GM18499 (cell line): ENCODE measurements at regions not wholly inside any gene's neighbourhood (a gene's known extent, or its start where the extent isn't known, plus 50 kb on each side); places are given as distances from the start of the nearest gene placed in this dataset.

ENCODE experiments used
- ATAC-seq: cut with Tn5 transposase; IDR thresholded peaks from one replicate; pipeline ENCODE4 v1.9.1; 2021; ENCODE audit warnings: moderate number of reproducible peaks; ENCODE audit not compliant: insufficient read depth, unreplicated experiment

DNA sequence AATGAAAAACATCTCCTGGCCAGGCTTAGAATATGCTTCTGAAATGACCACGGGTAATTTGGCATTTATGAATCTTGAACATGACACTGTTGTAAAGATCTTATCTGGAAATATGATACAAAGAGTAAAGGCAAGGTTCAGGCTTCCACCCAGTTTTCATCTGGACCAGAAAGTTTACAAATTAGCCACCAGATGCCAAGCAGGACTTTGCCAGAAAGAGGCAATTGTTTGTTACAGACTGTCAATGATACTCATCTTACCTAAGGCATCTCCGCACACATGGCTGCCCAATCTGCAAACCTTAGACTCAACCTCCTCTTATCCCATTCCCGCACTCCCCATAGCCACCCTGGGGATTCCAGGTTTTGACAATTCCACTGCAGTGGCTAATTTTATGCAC is 795.3 kb downstream of the TYW1 start:
- no peak for ATAC-seq

GRCh38 chr7:67794544-67794943 is 797.9 kb downstream of the TYW1 start:
- no peak for ATAC-seq

GRCh38 chr7:67803789-67804188 is 807.2 kb downstream of the TYW1 start:
- no peak for ATAC-seq

GRCh38 chr7:67805921-67806471 is 809.4 kb downstream of the TYW1 start:
- ATAC-seq = no peak

GRCh38 chr7:67807826-67808225 is 811.2 kb downstream of the TYW1 start:
- no peak for ATAC-seq

DNA sequence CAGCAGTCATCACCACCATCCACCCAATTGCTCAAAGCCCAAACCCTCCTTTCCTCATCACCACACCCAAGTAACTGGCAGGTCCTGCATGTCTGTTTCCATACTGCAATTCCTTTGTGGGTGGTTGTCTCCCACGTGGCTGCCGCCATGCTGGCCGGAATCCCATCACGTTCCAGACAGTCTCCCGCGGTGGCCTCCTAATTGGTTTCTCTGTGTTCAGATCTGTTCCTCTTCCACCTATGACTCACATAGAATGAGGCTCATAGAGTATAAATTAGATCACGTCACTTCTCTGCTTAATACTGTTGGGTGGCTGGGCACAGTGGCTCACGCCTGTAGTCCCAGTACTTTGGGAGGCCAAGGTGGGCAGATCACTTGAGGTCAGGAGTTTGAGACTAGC is 813.0 kb downstream of the TYW1 start:
- ATAC-seq = no peak

DNA sequence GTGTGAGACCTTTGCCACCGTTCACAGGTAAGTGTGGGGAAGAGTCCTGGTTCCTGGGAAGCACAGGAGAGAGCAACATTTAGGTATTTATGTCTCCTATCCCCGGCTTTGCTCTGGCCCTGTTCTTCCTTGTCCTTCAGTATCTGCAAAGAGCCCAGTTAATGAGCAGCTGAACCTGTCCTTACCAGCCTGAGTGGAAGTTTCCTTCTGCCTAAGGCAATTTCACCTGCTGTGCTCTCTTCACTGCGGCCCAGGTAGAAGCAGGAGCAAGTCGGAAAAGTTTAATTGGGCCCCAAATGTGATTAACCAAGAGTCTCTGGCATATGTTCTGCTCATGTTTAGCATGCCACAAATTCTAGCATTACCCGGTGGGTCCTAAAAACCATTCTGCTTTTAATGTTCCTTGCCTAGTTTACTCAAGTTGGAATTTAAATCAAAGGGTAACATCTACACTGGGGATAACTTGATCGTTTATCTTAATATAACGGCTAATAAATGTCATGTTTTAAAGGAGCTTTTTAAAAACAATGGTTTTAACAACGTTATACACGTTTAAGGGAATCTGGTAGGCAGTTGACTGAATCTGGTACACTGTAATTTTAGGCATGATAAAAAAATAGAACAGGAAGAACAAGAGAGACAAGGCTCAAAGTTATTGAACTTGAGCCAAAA is 817.1 kb downstream of the TYW1 start:
- no peak for ATAC-seq

- no peak for ATAC-seq
Observed at GRCh38 chr7:67817481-67817880, 820.8 kb downstream of the TYW1 start.

DNA sequence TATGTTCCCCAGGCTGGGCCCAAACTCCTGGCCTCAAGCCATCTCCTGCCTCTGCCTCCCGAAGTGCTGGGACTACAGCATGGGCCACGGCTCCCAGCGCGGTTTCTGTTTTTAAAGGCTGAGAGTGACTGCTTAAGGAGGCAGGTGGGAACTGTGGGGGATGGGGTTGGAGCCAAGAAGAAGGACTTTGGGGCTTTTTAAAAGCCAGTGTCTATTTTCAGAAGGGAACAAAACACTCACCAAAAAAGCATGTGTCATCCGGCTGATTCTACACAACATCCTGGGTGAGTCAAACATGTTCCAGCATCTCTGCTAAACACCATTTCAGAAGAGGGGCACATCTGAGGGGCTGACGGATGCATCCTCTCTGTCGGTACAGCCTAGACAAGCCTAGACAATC is 824.5 kb downstream of the TYW1 start:
- ATAC-seq = no peak

DNA sequence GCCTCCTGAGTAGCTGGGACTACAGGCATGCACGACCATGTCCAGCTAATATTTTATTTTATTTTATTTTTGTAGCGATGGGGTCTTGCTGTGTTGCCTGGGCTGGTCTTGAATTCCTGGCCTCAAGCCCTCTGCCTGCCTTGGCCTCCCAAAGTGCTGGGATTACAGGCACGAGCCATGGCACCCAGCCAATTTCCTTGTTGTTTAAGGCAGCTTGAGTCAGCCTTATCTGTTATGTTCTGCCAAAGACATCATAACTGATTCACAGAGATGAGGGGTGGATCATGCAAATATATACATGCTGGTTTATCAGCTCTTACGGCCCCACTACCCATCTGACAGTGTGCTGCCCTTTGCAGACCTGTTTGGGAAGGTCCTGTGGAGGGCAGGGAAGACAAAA is 826.7 kb downstream of the TYW1 start:
- ATAC-seq = no peak

- ATAC-seq = no peak
Observed at GRCh38 chr7:67825356-67825755, 828.7 kb downstream of the TYW1 start.

GRCh38 chr7:67841896-67842295 is 845.3 kb downstream of the TYW1 start:
- no peak for ATAC-seq

DNA sequence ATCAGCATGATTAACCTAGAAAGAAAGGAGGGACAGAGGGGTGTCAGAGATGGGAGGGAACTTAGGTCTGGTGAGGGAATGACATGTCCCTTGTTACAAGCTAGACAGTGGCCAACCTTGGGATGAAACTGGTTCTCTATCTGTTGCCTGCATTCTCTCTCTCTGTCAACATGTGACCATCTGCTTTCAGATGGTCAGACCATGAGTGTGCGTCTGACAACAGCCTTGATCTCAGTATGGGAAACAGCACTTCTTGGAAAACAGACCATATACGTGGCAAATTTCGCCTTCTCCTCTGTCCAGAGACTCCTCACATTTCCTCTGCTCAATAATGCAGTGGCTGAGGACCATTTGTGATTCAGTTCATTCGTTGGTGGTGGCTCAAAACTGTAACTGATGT is 845.9 kb downstream of the TYW1 start:
- ATAC-seq = no peak

GRCh38 chr7:67843001-67843565 is 846.5 kb downstream of the TYW1 start:
- ATAC-seq = no peak

- ATAC-seq = no peak
Observed at GRCh38 chr7:67843615-67844014, 847.0 kb downstream of the TYW1 start.

- no peak for ATAC-seq
Observed at GRCh38 chr7:67847092-67847787, 850.6 kb downstream of the TYW1 start.

- no peak for ATAC-seq
Observed at GRCh38 chr7:67854221-67855178, 857.9 kb downstream of the TYW1 start.

DNA sequence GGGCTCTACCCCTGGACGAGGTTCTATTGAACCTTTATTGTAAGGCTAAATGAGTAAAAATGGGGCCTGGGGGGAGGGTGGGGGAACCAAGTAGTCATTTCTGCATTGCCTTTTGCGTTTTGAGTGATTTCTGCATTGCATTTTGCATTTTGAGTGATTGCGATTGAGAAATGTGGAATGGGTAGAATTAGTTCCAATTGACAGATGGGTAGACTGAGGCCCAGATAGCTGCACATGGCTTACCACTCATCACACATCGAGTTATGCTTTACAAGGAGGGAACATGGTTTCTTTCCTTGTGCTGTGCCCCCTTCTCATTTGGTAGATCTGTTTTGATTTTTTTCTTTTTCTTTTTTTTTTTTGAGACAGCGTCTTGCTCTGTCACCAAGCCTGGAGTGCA is 858.7 kb downstream of the TYW1 start:
- no peak for ATAC-seq

DNA sequence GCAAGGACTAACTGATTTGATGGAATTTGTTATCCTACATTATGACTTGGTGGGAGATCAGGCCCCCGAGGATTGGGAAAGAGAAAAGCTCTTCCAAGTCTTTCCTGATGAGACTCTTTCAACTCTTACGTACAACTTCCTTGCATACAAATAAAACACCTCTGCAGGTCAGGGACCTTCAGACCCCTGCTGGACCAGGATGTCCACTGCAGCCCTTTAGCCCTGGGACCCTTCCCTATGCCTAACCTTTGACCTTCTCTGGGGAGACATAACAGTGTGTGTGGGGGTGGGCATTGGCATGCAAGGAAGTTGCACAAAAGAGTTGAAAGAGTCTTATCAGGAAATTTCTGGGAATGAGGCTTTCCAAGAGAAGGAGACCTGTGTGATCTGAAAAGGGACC is 859.4 kb downstream of the TYW1 start:
- no peak for ATAC-seq

DNA sequence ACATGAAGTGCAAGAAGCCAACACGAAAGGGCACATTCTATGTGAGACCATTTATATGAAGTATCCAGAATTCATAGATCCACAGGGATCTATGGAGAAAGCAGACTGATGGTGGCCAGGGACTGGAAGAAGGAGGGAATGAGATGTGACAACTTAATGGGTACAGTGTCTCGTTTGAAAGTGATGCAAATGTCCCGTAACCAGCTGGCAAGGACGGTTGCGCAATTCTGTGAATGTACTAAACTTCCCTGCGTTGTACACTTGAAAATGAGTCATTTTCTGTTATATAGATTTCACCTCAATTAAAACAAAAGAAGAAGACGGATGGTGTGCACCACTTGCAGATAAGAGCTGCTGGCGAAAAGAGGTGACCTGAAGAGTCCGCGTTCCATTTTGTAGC is 861.1 kb downstream of the TYW1 start:
- no peak for ATAC-seq
